Inferior parietal cortex (tissue), 1 donor: ENCODE measurements at regions not wholly inside any gene's neighbourhood (a gene's known extent, or its start where the extent isn't known, plus 50 kb on each side); places are given as distances from the start of the nearest gene placed in this dataset.

Experiments
- DNase-seq: peaks from one replicate; pipeline ENCODE4 v3.0.0-alpha.2; 2016; ENCODE audit errors: extremely low spot score

- no peak for DNase-seq
These were observed 63.8 kb upstream of the IL1R1 start for GRCh38 chr2:102078773-102079172.

- no peak for DNase-seq
These were observed 61.9 kb upstream of the IL1R1 start for GRCh38 chr2:102080451-102081242.

GRCh38 chr2:102081243-102081522 is 61.4 kb upstream of the IL1R1 start:
- DNase-seq = no peak

GRCh38 chr2:102081606-102082005 is 60.9 kb upstream of the IL1R1 start:
- DNase-seq = no peak

- peak; percentile 36 for DNase-seq
These were observed 59.8 kb upstream of the IL1R1 start for GRCh38 chr2:102082571-102083392.

GRCh38 chr2:102083393-102083703 is 59.2 kb upstream of the IL1R1 start:
- DNase-seq = no peak

- no peak for DNase-seq
These were observed 57.9 kb upstream of the IL1R1 start for GRCh38 chr2:102084651-102085050.

- no peak for DNase-seq
These were observed 57.3 kb upstream of the IL1R1 start for GRCh38 chr2:102085238-102085637.

- DNase-seq = no peak
These were observed 56.2 kb upstream of the IL1R1 start for GRCh38 chr2:102086150-102086872.

- DNase-seq = no peak
These were observed 51.4 kb upstream of the IL1R1 start for GRCh38 chr2:102091121-102091520.

- DNase-seq = no peak
These were observed 50.6 kb upstream of the IL1R1 start for GRCh38 chr2:102091908-102092307.

GRCh38 chr2:102092535-102092934 is 50.0 kb upstream of the IL1R1 start:
- no peak for DNase-seq
